ENCODE measurements at regions not wholly inside any gene's neighbourhood (a gene's known extent, or its start where the extent isn't known, plus 50 kb on each side); places are given as distances from the start of the nearest gene placed in this dataset.
A peak's percentile ranks its signal among the peaks of the same experiment; 100 is the strongest.
"Not testable (repeated sequence)": the region's sequence is repeated elsewhere in the genome, so short reads cannot be mapped to it uniquely, and the experiment has no call there.

DNA sequence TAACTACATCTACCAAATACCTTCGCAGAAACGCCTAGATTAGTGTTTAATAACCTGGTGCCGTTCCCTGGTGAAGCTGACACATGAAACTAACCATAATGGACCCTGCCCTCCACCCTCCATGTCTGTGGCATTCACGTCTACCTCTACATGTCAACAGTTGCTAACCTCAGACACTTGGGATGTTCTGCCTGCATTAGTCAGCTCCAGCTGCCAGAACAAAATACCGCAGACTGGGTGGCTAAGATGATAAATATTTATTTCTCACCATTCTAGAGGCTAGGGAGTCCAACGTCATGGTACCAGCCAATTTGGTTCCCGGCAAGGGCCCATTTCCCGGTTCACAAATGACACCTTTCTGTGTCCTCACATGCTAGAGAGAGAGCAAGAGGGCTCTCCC, 118.5 kb upstream of the CHST15 start:
- no peak for DNase-seq

DNA sequence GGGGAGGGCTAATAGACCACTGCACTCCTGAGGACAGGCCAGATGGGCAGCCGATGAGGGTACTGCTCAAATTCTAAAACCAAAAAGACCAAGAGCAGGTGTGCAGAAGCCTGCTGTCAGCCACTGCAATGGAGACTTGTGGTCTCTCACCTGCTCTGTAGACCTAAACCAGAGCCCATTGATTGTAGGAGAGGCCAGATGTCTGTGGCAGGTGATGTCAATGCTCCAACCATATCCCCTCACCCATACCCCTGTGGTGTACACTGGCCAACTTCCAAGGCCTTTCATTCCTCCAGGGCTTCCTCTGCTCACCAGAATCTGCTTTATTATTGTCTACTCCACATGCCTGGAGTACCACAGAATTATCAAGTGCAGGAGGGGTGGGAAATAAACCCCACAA, 116.9 kb upstream of the CHST15 start:
- DNase-seq = no peak

DNA sequence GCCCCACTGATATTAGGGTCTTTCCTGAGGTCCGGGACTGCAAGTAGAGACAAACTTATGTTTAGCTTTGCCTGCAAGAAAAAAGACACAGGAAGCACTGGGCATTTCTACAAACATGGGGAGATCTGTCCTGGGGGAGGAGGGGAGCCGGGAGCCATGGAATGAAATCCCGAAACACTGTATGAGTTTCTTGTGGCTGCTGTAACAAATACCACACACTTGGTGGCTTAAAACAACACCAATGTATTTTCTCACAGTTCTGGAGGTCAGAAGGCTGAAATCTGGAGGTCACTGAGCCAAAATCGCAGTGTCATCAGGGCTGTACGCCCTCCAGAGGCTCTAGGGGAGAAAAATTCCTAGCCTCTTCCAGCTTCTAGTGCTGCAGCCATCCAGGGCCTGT, 114.0 kb upstream of the CHST15 start:
- DNase-seq = no peak

DNA sequence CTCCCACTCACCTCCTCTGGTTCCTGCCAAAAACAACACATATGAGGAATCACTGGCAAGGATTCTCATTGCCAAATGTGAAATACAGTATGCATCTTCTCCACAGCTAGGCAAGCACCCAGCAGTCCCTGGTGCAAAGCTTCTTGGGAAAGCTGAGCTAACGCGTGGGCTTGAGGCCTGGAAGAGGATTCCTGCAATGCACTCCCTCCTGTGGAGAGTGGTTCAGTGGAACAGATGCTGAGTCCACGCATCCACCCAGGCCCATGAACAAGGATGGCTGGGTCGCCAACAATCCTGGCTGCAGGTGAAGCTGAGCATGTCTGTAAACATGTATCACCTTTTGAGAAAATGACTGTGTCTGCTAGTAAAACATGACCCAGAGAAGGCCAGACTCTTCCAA, 113.2 kb upstream of the CHST15 start:
- no peak for DNase-seq

DNA sequence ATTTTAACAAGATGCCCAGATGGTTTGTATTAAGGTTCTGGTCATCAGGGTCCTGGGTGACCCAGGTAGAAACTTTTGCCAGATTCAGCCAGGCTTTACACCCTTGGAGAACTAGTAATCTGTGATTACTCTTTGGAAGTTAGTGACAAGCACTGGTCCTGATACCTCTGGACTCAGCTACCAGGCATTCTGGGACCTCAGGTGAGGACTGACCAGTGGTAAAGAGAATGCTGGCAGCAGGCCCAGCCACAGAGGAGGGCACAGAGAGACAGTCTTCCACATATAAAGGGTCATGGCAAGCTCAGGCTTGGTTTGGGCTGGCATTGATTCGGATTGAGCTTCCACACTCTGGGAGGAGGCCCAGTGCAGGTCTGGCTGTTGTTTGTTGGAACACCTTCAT, 112.0 kb upstream of the CHST15 start:
- no peak for DNase-seq

DNA sequence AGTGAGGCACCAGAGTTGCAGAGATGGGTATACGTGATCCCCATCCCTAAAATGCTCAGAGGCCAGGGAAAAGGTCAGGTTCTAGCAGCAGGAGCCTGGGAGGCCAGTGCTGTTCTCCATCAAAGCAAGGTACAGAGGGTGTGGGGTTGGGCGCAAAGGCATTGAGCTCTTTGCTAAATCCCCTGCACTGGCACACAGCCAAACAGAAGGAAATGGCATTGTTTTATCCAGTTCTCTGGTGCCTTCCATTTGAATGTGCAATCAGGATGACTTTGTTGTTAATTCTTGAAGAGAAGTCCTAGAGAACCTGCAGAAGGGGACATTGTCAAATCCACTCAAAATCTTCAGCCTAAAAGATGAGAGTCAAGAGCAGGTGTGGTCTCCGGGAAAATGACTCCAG, 111.3 kb upstream of the CHST15 start:
- DNase-seq = no peak

DNA sequence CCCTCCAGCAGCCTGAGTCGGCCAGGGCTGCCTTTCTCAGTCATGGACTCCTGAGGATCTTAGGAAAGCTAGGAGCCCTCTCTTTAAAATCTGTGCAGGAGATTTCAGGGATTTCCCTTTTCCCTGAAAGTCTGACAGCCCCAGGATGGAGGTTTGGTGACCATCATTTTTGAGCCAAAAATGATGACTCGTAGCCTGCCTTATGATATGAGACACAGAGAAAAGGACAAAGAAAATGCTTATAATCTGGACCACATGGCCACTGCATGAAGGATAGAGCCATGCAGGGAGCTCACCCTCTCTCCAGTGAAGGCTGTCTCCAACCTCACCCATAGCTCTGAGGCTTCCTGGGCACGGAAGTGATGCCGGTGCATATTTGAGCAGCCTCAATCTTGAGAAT, 106.6 kb upstream of the CHST15 start:
- DNase-seq = no peak

DNA sequence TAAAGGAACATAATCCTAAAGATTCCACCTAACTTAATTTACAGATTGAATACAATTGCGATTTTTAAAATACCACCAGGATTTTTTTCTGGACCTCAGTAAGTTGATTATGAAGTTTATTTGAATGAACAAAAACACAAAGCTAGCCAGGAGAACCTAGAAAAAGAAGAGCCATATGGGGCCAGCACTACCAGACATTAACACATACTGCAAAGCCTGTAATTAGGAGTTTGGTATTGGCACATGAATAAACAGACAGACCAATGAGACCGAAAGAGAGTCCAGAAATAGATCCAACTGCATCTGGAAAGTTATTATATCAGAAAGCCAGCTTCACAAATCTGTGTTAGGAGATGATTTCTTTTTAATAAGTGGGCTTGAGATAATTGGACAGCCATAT, 105.5 kb upstream of the CHST15 start:
- no peak for DNase-seq

DNA sequence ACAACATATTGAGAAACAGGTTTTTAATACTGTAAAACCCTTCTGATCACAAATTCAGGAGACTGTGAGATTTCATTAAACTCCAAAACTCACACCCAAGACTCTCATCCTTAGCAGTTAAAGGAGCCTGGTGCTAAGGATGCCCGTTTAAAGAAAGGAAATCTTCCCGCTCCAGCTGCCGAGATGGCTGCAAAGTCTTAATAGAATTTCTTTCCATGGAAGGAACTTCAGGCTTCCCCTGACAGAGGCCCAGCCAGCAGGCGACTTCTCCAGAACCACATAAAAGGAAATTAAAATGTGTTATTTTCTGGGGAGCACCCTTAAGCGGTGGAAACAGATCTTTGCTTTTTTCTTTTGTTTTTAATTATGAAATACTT, 104.7 kb upstream of the CHST15 start:
- no peak for DNase-seq

DNA sequence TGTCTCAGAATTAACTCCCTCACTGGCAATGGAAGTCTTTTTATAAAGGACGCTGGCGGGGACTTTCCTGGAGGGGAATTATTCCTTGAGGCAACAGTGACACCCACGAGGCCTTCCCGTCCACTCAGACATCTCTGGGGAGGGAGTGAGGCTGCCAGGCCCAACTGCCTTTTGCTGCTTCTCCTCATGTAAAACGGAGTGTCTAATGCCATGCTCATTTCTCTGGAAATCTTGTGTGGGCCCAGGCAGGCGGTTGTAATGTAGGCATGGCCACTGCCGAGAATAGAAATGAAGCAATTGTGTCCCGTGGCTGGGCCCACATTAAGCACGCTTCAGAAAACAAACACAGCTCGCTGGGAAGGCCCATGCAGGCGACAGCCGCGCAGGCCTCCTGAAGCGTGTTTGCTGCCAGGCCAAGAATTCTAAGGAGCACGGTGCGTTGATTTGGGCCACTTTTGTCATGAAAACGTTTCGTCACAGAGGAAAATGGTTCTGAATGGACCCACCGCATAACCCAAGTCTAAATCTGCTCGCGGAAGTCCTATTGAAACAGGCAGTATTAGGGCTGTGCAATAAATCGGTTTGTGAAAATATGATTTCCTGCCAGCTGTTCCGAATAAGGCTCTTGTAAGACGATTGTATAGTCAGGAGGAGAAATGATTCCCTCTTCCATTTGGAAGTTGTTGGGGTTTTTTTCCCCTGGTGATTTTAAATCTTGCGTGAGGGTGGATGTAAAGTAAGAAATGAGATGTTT, 104.2 kb upstream of the CHST15 start:
- peak in 12 of 14 donors; percentile 10 to 69 (median 24) for DNase-seq

DNA sequence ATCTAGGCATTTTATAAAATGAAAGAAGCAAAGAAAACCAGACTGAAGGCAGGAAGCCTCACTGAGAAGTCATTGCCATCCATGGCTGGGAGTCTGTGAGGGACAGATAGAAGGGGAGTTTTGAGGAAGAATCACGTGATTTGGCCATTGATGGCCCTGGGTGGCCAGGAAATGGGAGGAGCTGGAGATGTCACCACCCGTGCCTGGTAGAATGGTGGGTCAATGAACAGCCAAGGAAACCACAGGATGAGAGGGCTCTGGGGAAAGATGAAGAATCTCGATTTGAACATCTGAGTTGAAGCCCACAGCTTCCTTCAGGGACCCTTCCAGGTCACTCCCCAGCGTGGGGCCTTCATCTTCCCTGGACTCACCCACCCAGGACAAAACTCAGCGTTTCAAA, 103.3 kb upstream of the CHST15 start:
- no peak for DNase-seq

DNA sequence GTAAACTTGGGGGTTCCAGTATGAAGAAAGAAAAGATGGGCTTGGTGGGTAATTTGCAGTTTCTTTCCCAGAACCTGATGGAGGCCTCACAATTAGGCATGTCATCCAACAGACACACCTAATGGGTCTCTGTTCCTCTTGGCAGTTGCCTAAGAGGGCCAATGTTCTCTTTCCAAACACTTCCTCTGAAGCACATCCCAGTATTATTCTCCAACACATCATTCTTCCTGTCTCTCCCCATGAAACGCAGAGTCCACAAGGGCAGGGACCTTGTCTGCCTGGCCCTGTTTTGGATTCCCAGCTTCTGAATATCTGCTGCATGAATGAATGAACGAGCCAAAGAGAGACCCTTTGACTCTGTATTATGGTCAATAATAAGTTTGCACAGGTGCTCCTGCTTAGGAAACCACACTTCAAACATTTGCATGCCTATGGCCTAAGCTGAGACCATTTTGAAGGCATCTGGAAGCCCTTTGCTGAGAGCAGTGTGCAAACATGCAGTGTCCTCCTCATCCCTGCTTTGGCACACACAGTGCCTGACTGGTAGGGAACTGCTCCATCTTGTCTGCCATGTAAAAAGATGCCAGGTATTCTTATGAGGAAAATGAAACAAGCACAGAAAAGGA, 100.9 kb upstream of the CHST15 start:
- DNase-seq = no peak

DNA sequence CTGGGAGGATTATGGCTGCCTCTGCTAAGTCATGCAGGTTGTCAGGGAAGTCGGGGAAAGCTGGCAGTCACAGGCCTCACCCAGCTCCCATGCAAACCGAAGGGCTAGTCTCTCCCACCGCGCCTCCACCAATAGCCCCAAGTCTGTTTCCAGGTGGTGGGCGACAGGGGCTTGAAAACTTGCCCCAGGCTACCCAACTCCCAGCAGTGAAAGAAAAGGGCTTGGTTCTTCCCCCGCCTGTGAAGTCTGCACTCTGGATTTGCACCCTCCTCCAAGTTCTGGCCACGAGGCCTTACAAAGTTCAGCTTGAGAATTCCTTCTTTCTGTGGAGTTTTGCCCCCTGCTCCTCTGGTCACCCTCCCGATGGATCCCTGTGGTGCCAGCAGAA, 99.9 kb upstream of the CHST15 start:
- no peak for DNase-seq

DNA sequence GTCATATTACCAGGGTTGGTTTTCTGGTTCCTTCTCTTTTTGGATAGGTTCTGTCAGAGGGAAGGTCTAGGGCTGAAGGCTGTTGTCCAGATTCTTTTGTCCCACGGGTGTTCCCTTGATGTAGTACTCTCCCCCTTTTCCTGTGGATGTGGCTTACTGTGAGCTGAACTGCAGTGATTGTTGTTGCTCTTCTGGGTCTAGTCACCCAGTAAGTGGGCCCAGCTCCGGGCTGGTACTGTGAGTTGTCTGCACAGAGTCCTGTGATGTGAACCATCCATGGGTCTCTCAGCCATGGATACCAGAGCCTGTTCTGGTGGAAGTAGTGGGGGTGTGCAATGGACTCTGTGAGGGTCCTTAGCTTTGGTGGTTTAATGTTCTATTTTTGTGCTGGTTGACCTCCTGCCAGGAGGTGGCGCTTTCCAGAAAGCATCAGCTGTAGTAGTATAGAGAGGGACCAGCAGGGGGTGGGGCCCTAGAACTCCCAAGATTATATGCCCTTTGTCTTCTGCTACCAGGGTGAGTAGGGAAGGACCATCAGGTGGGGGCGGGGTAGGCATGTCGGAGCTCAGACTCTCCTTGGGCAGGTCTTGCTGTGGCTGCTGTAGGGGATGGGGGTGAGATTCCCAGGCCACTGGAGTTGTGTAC, 99.4 kb upstream of the CHST15 start:
- not testable (repeated sequence) for DNase-seq

DNA sequence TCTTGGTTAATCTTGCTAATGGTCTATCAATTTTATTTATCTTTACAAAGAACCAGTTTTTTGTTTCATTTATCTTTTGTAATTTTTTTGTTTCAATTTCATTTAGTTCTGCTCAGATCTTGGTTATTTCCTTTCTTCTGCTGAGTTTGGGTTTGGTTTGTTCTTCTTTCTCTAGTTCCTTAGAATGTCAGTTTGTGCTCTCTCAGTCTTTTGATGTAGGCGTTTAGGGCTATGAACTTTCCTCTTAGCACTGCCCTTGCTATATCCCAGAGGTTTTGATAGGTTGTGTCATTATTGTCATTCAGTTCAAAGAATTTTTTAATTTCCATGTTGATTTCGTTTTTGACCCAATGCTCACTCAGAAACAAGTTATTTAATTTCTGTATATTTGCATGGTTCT, 97.1 kb upstream of the CHST15 start:
- DNase-seq = not testable (repeated sequence)

DNA sequence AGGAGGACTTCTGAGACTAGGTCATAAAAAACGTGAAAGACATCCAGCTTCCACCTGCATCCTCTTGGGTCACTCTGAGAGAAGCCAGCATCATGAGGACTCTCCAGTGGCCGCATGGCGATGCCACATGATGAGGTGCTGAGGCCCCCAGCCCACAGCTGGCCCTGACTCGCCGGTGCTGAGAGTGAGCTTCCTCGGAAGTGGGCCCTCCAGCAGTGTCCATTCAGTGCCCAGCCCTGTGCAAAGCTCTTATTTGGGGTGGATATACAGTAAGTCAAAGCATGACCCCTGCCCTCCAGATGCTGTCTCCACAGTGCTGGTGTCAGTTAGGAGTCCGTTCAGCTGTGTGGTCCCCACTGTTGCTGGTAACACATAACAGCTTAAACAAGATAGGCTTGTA, 93.6 kb upstream of the CHST15 start:
- no peak for DNase-seq

DNA sequence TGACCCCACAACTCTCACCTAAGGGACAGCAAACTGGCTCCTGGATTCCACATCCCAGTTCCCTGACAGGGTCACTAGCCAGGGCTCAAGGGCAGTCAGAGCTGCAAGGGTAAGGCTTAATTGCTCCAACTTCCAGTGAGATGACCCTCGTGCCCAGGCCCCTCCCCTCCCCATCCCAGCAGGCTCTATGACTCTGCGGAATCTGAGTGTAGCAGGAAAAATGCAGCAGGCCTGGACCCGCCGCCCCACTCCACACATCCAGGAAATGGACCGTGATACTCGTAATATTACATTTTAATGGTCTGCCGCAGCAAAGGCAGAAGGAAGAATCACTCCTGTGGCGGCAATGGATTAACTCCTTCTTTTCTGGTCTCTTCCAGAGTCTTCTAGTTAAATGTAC, 91.7 kb upstream of the CHST15 start:
- no peak for DNase-seq

DNA sequence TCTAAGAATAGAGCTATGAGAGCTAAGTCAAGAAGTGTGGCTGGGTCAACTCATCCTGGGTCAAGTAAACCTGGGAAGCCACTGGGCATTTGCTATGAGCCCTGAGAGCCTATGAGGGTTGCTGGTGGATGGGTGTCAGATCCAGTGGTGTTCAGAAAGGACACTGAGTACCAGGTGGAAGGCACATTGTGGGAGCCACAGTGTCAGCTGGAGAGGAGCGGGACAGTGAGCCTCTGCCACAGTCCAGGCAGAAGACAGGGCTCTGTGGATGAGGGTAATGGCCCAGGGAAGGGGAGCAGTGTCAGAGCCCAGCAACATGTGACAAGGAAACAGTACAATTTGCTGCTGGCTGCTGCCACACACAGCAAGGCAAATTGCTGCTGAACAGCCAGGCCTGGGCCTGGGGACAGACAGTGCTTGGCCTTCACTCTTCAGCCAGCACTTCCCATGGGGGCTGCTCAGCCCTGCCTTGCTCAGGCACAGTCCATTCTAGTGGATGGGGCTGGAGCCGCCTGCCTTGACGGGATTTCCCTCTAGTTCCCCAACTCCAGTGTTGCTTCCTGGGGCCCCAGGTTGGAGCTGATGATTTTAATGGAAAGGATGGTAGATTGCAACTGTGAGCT, 90.9 kb upstream of the CHST15 start:
- no peak for DNase-seq

DNA sequence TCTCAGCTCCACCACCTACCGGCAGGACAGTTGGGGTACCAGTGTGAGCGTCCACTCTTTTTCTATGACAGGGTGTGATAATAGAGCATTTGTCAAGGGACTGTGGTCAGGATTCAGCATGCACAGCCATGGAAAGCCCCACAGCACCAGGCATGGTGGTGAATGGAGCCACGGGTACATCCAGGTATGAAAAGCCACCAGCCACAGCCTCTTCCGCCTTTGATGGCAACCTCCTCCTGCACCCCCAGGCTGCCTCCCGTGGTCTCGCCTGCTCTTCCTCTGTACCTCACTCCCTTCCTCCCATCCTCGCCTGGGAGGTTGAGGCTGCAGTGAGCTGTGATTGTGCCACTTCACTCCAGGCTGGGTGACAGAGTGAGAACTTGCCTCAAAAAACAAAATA, 90.2 kb upstream of the CHST15 start:
- no peak for DNase-seq

DNA sequence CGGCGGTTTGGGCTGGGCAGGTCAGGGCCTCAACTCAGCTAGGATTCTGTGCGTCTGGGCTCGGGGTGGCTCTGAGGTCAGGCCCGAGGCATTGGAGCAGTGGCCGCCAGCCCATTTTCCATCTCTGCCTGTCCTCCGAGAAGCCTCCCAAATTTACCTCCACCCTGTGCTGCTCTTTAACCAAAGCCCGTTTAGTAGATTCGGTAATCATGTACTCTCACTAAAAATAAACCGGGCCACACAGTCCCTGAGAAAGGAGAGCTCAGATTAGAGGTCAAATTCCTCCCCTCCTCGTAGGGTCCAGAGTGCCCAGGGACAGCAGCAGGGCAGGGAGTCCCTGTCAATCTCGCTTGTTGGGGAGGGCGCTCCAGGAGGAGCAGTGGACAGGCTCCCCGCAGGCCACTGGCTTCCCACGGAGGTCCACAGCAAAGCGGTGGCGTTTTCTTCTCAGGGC, 88.7 kb upstream of the CHST15 start:
- no peak for DNase-seq

DNA sequence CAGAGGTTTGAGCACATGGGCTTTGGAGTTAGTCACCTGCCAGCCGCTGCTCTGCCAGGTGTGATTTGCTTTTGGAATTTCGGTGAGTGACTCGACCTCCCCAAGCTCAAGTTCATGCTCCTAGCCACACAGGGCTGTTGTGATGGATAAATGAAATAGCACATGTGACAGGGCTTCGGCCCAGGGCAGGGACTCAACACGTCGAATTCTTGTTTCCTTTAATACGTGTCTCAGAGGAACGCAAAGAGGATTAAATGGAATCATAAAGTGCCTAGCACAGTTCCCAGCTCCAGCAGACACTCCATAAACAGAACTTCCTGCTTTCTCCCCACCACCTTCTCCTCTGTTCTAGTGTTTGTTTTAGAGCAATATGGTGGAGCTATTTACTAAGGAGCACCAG, 88.3 kb upstream of the CHST15 start:
- DNase-seq = no peak

DNA sequence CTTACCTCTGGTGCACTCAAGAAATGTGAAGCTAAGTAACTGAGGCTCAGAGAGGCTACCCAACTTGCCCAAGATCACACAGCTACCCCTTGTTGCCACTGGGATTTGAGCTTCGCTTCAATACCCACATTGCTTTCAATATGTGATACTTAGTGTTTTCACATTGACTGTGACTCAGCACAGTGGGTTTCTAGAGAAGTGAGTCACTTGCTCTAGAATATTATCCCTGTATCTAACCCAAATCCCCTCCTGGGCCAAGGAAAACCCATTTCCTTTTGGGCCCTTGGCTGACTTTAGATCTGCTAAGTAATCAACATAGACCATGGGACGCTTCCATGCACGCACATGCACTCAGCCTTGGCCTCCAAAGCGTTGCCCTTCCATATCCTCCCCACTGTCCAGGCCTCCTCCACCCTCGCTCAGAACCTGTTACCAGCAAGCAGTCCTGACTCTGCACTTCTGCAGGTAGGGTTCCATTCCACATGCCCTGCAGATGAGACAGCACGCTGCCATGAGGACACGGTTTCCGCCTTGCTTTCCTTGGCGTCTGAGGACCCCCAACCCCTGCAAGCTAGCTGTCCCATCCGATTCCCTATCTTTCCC, 87.7 kb upstream of the CHST15 start:
- no peak for DNase-seq

DNA sequence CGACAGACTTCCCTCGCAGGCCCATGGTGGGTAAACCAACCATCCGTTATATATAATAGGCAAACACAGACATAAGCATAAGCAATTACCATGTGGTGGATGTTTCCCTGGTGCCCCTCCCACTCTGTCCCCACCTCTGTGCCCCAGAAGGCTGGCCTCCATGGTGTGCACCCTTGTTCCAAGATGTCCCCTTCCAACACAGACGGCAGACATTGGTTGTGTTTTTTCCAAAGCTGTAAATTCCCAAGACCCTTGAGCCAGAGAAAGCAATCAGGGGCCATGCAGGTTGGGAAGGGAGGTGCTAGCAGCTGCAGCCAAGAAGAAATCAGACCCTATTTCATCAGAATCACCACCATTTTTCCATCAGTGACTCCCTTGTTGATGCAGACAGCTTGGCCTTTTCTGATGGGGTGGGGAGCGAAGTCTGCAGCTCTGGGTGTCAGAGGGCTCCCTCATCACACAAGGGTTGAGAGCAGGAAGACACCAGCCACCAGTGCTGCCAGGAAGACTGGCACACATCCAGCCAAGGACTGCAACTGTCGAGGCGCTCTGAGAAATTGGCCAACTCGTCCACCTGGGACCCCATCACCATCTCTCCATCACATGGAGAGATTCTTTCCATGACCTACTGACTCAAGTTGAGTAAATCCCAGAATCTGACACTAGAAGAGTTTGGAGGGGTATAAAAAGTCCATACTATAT, 86.8 kb upstream of the CHST15 start:
- DNase-seq = no peak

Measured in C1 segment of cervical spinal cord (tissue), 14 donors.